Endothelial cell of umbilical vein (primary cell): ENCODE measurements at regions not wholly inside any gene's neighbourhood (a gene's known extent, or its start where the extent isn't known, plus 50 kb on each side); places are given as distances from the start of the nearest gene placed in this dataset.
"Not testable (repeated sequence)": the region's sequence is repeated elsewhere in the genome, so short reads cannot be mapped to it uniquely, and the experiment has no call there.

Source experiments
- BruUV-seq: library from RNA; stranded (reverse); fragments of 400-500 nt; replicated peaks from 2 replicates; lab custom pipeline; 2021; lab: Mats Ljungman, UMichigan
- CTCF ChIA-PET: fragments of 300-600, 350-600 bp; sonication (Branson Sonifier 250); formaldehyde crosslinking; loops from one replicate; lab custom pipeline; 2021; ENCODE audit warnings: antibody characterized with exemption, inconsistent platforms; lab: Charles Lee
- POLR2A ChIA-PET: fragments of 300-600, 350-600 bp; sonication (Branson Sonifier 250); formaldehyde crosslinking; loops from one replicate; lab custom pipeline; 2021; ENCODE audit warnings: antibody characterized with exemption, inconsistent platforms; lab: Charles Lee
- DNase-seq: peaks from one replicate; pipeline ENCODE4 v3.0.0-alpha.2; 2011; ENCODE audit warnings: low read depth, low spot score
- FAIRE-seq: peaks from 2 replicates; lab custom pipeline; 2011; peaks lifted over from hg19 to GRCh38; lab: Jason Lieb, UNC
- H2AFZ ChIP-seq: 2 replicates; pipeline ENCODE4 v1.6.0; 2012; ENCODE audit warnings: low read depth, low read length, control low read depth, inconsistent platforms
- H3K27ac ChIP-seq: 2 replicates; pipeline ENCODE4 v1.5.1; 2011; ENCODE audit warnings: low read depth, mild to moderate bottlenecking, control low read depth, low read length, moderate library complexity; ENCODE audit not compliant: insufficient read depth
- H3K27me3 ChIP-seq, 2 experiments: 2 replicates each; pipeline versions ENCODE4 v1.6.0 to v1.6.1; 2011; ENCODE audit warnings: low read length in 2 of 2, mixed read lengths in 1 of 2; ENCODE audit not compliant: control insufficient read depth in 2 of 2, insufficient read depth in 2 of 2
- H3K36me3 ChIP-seq, 2 experiments: 2 replicates in 1 of 2; 3 replicates in 1 of 2; pipeline ENCODE4 v1.5.1; 2011; ENCODE audit warnings: low read length in 2 of 2, mild to moderate bottlenecking in 1 of 2, moderate library complexity in 1 of 2; ENCODE audit not compliant: control insufficient read depth in 2 of 2, insufficient read depth in 2 of 2; ENCODE audit errors: extremely low read depth in 1 of 2
- H3K4me1 ChIP-seq: 3 replicates; pipeline ENCODE4 v1.5.1; 2011; ENCODE audit warnings: mild to moderate bottlenecking, low read length; ENCODE audit not compliant: control insufficient read depth, insufficient read depth; ENCODE audit errors: extremely low read depth
- H3K4me2 ChIP-seq: 2 replicates; pipeline ENCODE4 v1.6.1; 2011; ENCODE audit warnings: low read length, control low read depth, mixed read lengths; ENCODE audit not compliant: insufficient read depth
- H3K4me3 ChIP-seq, 3 experiments: fragments of 200-600 bp in 1 of 3; sonication (generic), shearing (Covaris generic) in 1 of 3; replicated peaks in 1 of 3; 2 replicates each; pipeline ENCODE4 v1.5.1; 2011 to 2016; ENCODE audit warnings: control low read depth in 3 of 3, low read length in 3 of 3, mild to moderate bottlenecking in 2 of 3, inconsistent platforms in 1 of 3, low read depth in 1 of 3, moderate library complexity in 1 of 3; ENCODE audit not compliant: insufficient read depth in 1 of 3
- H3K79me2 ChIP-seq: 2 replicates; pipeline ENCODE4 v1.6.0; 2012; ENCODE audit warnings: low read length, inconsistent platforms; ENCODE audit not compliant: control insufficient read depth, insufficient read depth
- H3K9ac ChIP-seq: replicated peaks from 2 replicates; pipeline ENCODE3; 2011; ENCODE audit warnings: low read length, control low read depth; ENCODE audit not compliant: insufficient read depth; ENCODE audit errors: extremely low read depth
- H3K9me1 ChIP-seq: replicated peaks from 3 replicates; pipeline ENCODE4 v1.6.0; 2011; ENCODE audit warnings: mild to moderate bottlenecking, low read length; ENCODE audit not compliant: control insufficient read depth, insufficient read depth; ENCODE audit errors: extremely low read depth
- H3K9me3 ChIP-seq: replicated peaks from 2 replicates; pipeline ENCODE4 v1.5.1; 2012; ENCODE audit warnings: low read length, inconsistent platforms; ENCODE audit not compliant: control insufficient read depth, insufficient read depth
- H4K20me1 ChIP-seq: replicated peaks from 2 replicates; pipeline ENCODE3; 2011; ENCODE audit warnings: mild to moderate bottlenecking, low read length; ENCODE audit not compliant: control insufficient read depth, insufficient read depth; ENCODE audit errors: extremely low read depth
- MYC ChIP-seq: IDR thresholded peaks from one replicate; pipeline ENCODE4 v1.6.1; 2011; ENCODE audit warnings: mild to moderate bottlenecking, low read depth, low read length
- dilution Hi-C: fragments of 300-500 bp; cut with MboI; formaldehyde crosslinking; loops from one replicate; pipeline ENCODE4 v1.15.0; 2019; ENCODE audit warnings: low sequenced_read_pairs; ENCODE audit not compliant: extremely low pct_ligation_motif_present
- intact Hi-C: fragments of 100-400 bp; cut with micrococcal nuclease; formaldehyde crosslinking; loops from one replicate; pipeline ENCODE4 v1.10.0; 2022
- TF ChIP-seq, protein P1 (sequence below): IDR thresholded peaks from 2 replicates; pipeline ENCODE4 v1.6.1; 2011; ENCODE audit not compliant: insufficient read depth, insufficient read length

DNA sequence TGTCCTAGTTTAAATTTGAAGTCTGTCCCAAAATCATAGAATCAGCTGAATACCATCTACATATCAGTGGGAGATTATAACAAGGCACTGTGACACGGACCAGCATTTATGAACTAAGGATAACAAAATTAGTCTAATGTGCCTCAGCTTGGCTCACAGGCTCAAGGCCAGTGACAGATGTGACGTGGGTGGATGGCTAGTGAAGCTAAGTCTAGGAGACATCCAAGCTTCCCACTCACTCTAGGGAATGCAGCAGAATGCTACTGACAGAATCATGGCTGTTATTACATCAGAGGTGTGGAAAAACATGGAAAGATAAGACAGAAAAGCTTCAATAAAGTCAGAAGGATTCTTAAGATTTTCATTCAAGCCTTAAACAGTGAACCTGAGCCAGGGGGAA is 329.9 kb downstream of the NAF1 start:
- no peak for DNase-seq
- no peaks in the 10 kb centered on the region for H3K9me1 ChIP-seq
- dilution Hi-C loops = no loop called here
- H3K4me1 ChIP-seq = no peaks in the 10 kb centered on the region
- H3K4me2 ChIP-seq = no peak overlapping the region
- no peaks in the 10 kb centered on the region for H3K36me3 ChIP-seq
- no peaks in the 10 kb centered on the region for H3K27me3 ChIP-seq
- no peaks in the 10 kb centered on the region for H4K20me1 ChIP-seq
- no peak overlapping the region for H3K4me3 ChIP-seq
- intact Hi-C loops = no loop called here
- no peak overlapping the region for H3K27ac ChIP-seq
- H3K79me2 ChIP-seq = no peaks in the 10 kb centered on the region
- no peak for TF ChIP-seq MYC
- TF ChIP-seq, protein P1, sequence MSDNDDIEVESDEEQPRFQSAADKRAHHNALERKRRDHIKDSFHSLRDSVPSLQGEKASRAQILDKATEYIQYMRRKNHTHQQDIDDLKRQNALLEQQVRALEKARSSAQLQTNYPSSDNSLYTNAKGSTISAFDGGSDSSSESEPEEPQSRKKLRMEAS = no peak
- no TSS peak for BruUV-seq
- ChIA-PET POLR2A (no interaction called here), CTCF (no interaction called here)
- no peak overlapping the region for H3K9ac ChIP-seq
- FAIRE-seq = no peak
- H2AFZ ChIP-seq = no peak overlapping the region
- peaks cover 3% of the 10 kb centered on the region for H3K9me3 ChIP-seq

DNA sequence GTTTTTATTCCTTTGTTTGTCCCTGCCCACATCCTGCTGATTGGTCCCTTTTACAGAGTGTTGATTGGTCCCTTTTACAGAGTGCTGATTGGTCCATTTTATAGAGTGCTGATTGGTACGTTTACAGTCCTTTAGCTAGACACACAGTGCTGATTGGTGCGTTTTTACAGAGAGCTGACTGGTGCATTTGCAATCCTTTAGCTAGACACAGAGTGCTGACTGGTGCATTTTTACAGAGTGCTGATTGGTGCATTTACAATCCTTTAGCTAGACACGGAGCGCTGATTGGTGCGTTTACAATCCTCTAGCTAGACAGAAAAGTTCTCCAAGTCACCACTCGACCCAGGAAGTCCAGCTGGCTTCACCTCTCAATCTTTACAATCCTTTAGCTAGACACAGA is 330.4 kb downstream of the NAF1 start:
- H3K79me2 ChIP-seq, H3K36me3 ChIP-seq, dilution Hi-C loops, H3K27ac ChIP-seq, H3K4me1 ChIP-seq, H2AFZ ChIP-seq, intact Hi-C loops, CTCF ChIA-PET, H4K20me1 ChIP-seq, H3K9ac ChIP-seq, H3K9me3 ChIP-seq, DNase-seq, H3K27me3 ChIP-seq, H3K4me3 ChIP-seq, POLR2A ChIA-PET, FAIRE-seq, H3K9me1 ChIP-seq, BruUV-seq, H3K4me2 ChIP-seq: not testable (repeated sequence)
